IMR-90 (cell line): ENCODE measurements at regions not wholly inside any gene's neighbourhood (a gene's known extent, or its start where the extent isn't known, plus 50 kb on each side); places are given as distances from the start of the nearest gene placed in this dataset.

ENCODE experiments used
- ATAC-seq: fragments of 200-7000 bp; cut with Tn5 transposase; 2 replicates; pipeline ENCODE4 v1.9.1; 2020; ENCODE audit warnings: low read depth, mild to moderate bottlenecking, moderate library complexity
- BruUV-seq: library from RNA; stranded (reverse); fragments of 400-500 nt; replicated peaks from 2 replicates; lab custom pipeline; 2021; lab: Mats Ljungman, UMichigan
- CTCF ChIA-PET: fragments of 300-600 bp; formaldehyde crosslinking; extraction: SDS; loops from one replicate; lab custom pipeline; 2021; ENCODE audit warnings: antibody characterized with exemption; lab: Yijun Ruan, JAX
- POLR2A ChIA-PET: fragments of 300-600 bp; sonication (Branson Sonifier 250); formaldehyde crosslinking; loops from one replicate; lab custom pipeline; 2022; ENCODE audit warnings: antibody characterized with exemption; ENCODE audit not compliant: unreplicated experiment; lab: Charles Lee
- DNase-seq: peaks from one replicate; pipeline ENCODE4 v3.0.0; 2013
- H2AFZ ChIP-seq: replicated peaks from 2 replicates; pipeline ENCODE3; 2013; ENCODE audit warnings: low read length, mild to moderate bottlenecking; ENCODE audit not compliant: poor library complexity
- H2AK5ac ChIP-seq: 2 replicates; pipeline ENCODE4 v1.6.1; 2013; ENCODE audit warnings: low read depth, low read length, inconsistent platforms
- H2AK9ac ChIP-seq: replicated peaks from 2 replicates; pipeline ENCODE3; 2013; ENCODE audit warnings: mild to moderate bottlenecking, low read depth, low read length, moderate library complexity; ENCODE audit not compliant: poor library complexity
- H2BK120ac ChIP-seq: 2 replicates; pipeline ENCODE4 v1.6.1; 2013; ENCODE audit warnings: low read depth, low read length, inconsistent platforms
- H2BK15ac ChIP-seq: 3 replicates; pipeline ENCODE4 v1.6.1; 2013; ENCODE audit warnings: low read depth, low read length, inconsistent platforms
- H2BK20ac ChIP-seq: 2 replicates; pipeline ENCODE4 v1.6.1; 2013; ENCODE audit warnings: low read depth, mild to moderate bottlenecking, inconsistent platforms, low read length, moderate library complexity
- H2BK5ac ChIP-seq: 2 replicates; pipeline ENCODE4 v1.6.1; 2013; ENCODE audit warnings: mild to moderate bottlenecking, low read depth, low read length, inconsistent platforms; ENCODE audit not compliant: poor library complexity, severe bottlenecking
- H3K14ac ChIP-seq: replicated peaks from 2 replicates; pipeline ENCODE4 v1.6.1; 2013; ENCODE audit warnings: low read depth, low read length, inconsistent platforms
- H3K18ac ChIP-seq: 2 replicates; pipeline ENCODE4 v1.6.1; 2013; ENCODE audit warnings: low read depth, low read length, control low read depth
- H3K23ac ChIP-seq: 2 replicates; pipeline ENCODE4 v1.6.1; 2013; ENCODE audit warnings: low read depth, low read length, inconsistent platforms
- H3K27ac ChIP-seq: 2 replicates; pipeline ENCODE4 v1.5.1; 2013; ENCODE audit warnings: mild to moderate bottlenecking, control low read depth, low read length; ENCODE audit not compliant: insufficient read depth
- H3K27me3 ChIP-seq: 2 replicates; pipeline ENCODE4 v1.6.1; 2013; ENCODE audit warnings: low read length; ENCODE audit not compliant: control insufficient read depth, insufficient read depth
- H3K36me3 ChIP-seq: 2 replicates; pipeline ENCODE4 v1.6.1; 2013; ENCODE audit warnings: low read length, mixed read lengths; ENCODE audit not compliant: control insufficient read depth, insufficient read depth
- H3K4ac ChIP-seq: 2 replicates; pipeline ENCODE4 v1.6.1; 2013; ENCODE audit warnings: low read depth, low read length, inconsistent platforms
- H3K4me1 ChIP-seq: 2 replicates; pipeline ENCODE4 v1.6.1; 2013; ENCODE audit warnings: low read length, mixed read lengths; ENCODE audit not compliant: control insufficient read depth, insufficient read depth
- H3K4me2 ChIP-seq: 2 replicates; pipeline ENCODE4 v1.6.1; 2013; ENCODE audit warnings: low read depth, mild to moderate bottlenecking, control low read depth, low read length, moderate library complexity
- H3K4me3 ChIP-seq: 2 replicates; pipeline ENCODE4 v1.5.1; 2013; ENCODE audit warnings: low read depth, mild to moderate bottlenecking, control low read depth, low read length, moderate library complexity; ENCODE audit not compliant: insufficient read depth
- H3K56ac ChIP-seq: 2 replicates; pipeline ENCODE4 v1.6.1; 2013; ENCODE audit warnings: low read length, inconsistent platforms; ENCODE audit not compliant: insufficient read depth; ENCODE audit errors: extremely low read depth
- H3K79me1 ChIP-seq, 2 experiments: 2 replicates each; pipeline ENCODE4 v1.6.1; 2013; ENCODE audit warnings: low read length in 2 of 2, inconsistent platforms in 1 of 2, low read depth in 1 of 2
- H3K9ac ChIP-seq: 2 replicates; pipeline ENCODE4 v1.6.1; 2013; ENCODE audit warnings: low read depth, low read length, control low read depth
- H3K9me1 ChIP-seq: 2 replicates; pipeline ENCODE4 v1.6.1; 2013; ENCODE audit warnings: low read length, inconsistent platforms; ENCODE audit not compliant: insufficient read depth
- H3K9me3 ChIP-seq: 2 replicates; pipeline ENCODE4 v1.6.1; 2013; ENCODE audit warnings: low read length; ENCODE audit not compliant: control insufficient read depth, insufficient read depth
- H4K20me1 ChIP-seq: 2 replicates; pipeline ENCODE4 v1.6.1; 2013; ENCODE audit warnings: low read length, inconsistent platforms; ENCODE audit not compliant: insufficient read depth
- H4K5ac ChIP-seq: 2 replicates; pipeline ENCODE4 v1.6.1; 2013; ENCODE audit warnings: mild to moderate bottlenecking, low read depth, low read length, control low read depth
- H4K8ac ChIP-seq, 2 experiments: 2 replicates each; pipeline ENCODE4 v1.6.1; 2013; ENCODE audit warnings: low read depth in 2 of 2, low read length in 2 of 2, control low read depth in 1 of 2, inconsistent platforms in 1 of 2
- H4K91ac ChIP-seq: 2 replicates; pipeline ENCODE4 v1.6.1; 2013; ENCODE audit warnings: low read depth, low read length, inconsistent platforms; ENCODE audit not compliant: insufficient read depth
- BHLHE40 ChIP-seq: fragments of 150-350 bp; IDR thresholded peaks from 2 replicates; pipeline ENCODE4 v1.6.1; 2016; ENCODE audit warnings: mild to moderate bottlenecking, low read depth, low read length
- CEBPB ChIP-seq: IDR thresholded peaks from 2 replicates; pipeline ENCODE4 v1.6.1; 2012; ENCODE audit warnings: low read depth, low read length, improper control_type of control experiment
- CTCF ChIP-seq: conservative IDR thresholded peaks from 2 replicates; pipeline ENCODE4 v1.5.1; 2012; ENCODE audit warnings: mild to moderate bottlenecking, low read depth, low read length, improper control_type of control experiment
- ELK1 ChIP-seq: fragments of 150-350 bp; IDR thresholded peaks from 2 replicates; pipeline ENCODE4 v1.6.1; 2016; ENCODE audit warnings: low read depth, mild to moderate bottlenecking, low read length, moderate library complexity, borderline replicate concordance
- FOS ChIP-seq: fragments of 150-350 bp; IDR thresholded peaks from 2 replicates; pipeline ENCODE4 v1.6.1; 2016; ENCODE audit warnings: low read depth, low read length
- MAFK ChIP-seq: IDR thresholded peaks from 2 replicates; pipeline ENCODE4 v1.6.1; 2012; ENCODE audit warnings: low read depth, low read length, improper control_type of control experiment
- MAZ ChIP-seq: IDR thresholded peaks from 2 replicates; pipeline ENCODE4 v1.6.1; 2012; ENCODE audit warnings: low read depth, mild to moderate bottlenecking, low read length, improper control_type of control experiment, moderate library complexity, borderline replicate concordance
- MXI1 ChIP-seq: IDR thresholded peaks from 2 replicates; pipeline ENCODE4 v1.6.1; 2012; ENCODE audit warnings: low read depth, mild to moderate bottlenecking, low read length, moderate library complexity, borderline replicate concordance
- NFE2L2 ChIP-seq: fragments of 150-350 bp; IDR thresholded peaks from 2 replicates; pipeline ENCODE4 v1.6.1; 2016; ENCODE audit warnings: low read depth, mild to moderate bottlenecking, low read length
- POLR2A ChIP-seq: IDR thresholded peaks from 2 replicates; pipeline ENCODE4 v1.6.1; 2012; ENCODE audit warnings: mild to moderate bottlenecking, low read depth, low read length
- RAD21 ChIP-seq: IDR thresholded peaks from 2 replicates; pipeline ENCODE4 v1.6.1; 2012; ENCODE audit warnings: low read length, improper control_type of control experiment
- RCOR1 ChIP-seq: IDR thresholded peaks from 2 replicates; pipeline ENCODE4 v1.6.1; 2012; ENCODE audit warnings: mild to moderate bottlenecking, low read length, improper control_type of control experiment; ENCODE audit not compliant: insufficient replicate concordance
- RFX5 ChIP-seq: IDR thresholded peaks from 2 replicates; pipeline ENCODE4 v1.8.0; 2012; ENCODE audit warnings: low read depth, mild to moderate bottlenecking, low read length, moderate library complexity
- SMC3 ChIP-seq: fragments of 150-350 bp; IDR thresholded peaks from 2 replicates; pipeline ENCODE4 v1.6.1; 2016; ENCODE audit warnings: low read depth, mild to moderate bottlenecking, antibody characterized with exemption, low read length, moderate library complexity
- USF2 ChIP-seq: fragments of 150-350 bp; IDR thresholded peaks from 2 replicates; pipeline ENCODE4 v1.6.1; 2017; ENCODE audit warnings: mild to moderate bottlenecking, antibody characterized with exemption, low read length, low read depth
- whole genome bisulfite sequencing, 2 experiments: methylation state at CpG; one replicate each; pipeline versions ENCODE4 v1.1.5 to v1.1.7; 2013; ENCODE audit warnings: missing lambda C conversion rate in 2 of 2; ENCODE audit not compliant: insufficient read length in 1 of 2; ENCODE audit errors: extremely low coverage in 2 of 2; 5-methylcytosine and 5-hydroxymethylcytosine counted together
- dilution Hi-C: fragments of 300-500 bp; cut with HindIII; formaldehyde crosslinking; loops from one replicate; pipeline ENCODE4 v1.14.3; 2018; ENCODE audit warnings: low sequenced_read_pairs; ENCODE audit not compliant: unreplicated experiment
- in situ Hi-C: fragments of 300-500 bp; cut with MboI; formaldehyde crosslinking; loops from 3 replicates; pipeline ENCODE4 v1.14.3; 2019; ENCODE audit warnings: low sequenced_read_pairs, inconsistent platforms, mixed read lengths
- intact Hi-C: fragments of 100-400 bp; cut with micrococcal nuclease; formaldehyde crosslinking; loops from 2 replicates; pipeline ENCODE4 v1.10.0; 2022

GRCh38 chr2:6506859-6507258, 358.8 kb downstream of the CMPK2 start:
- ChIA-PET CTCF (interaction anchor here (0.7 kb wide), 1 partner anchor 235 kb away, joined by 3 read pairs; no protein-coding TSS in a partner anchor), POLR2A (no interaction called here)
- Histone ChIP-seq H3K36me3 (no peaks in the 10 kb centered on the region), H2BK5ac (no peak overlapping the region), H3K14ac (no peak overlapping the region), H4K5ac (no peak overlapping the region), H3K4ac (no peak overlapping the region), H3K23ac (no peak overlapping the region), H2BK120ac (no peak overlapping the region), H3K18ac (no peak overlapping the region), H2BK15ac (no peak overlapping the region), H3K9ac (no peak overlapping the region), H3K27ac (no peak overlapping the region), H3K9me3 (no peaks in the 10 kb centered on the region), H3K4me1 (no peaks in the 10 kb centered on the region; the same call in 1 of the 2 replicates), H2AK5ac (no peak overlapping the region), H3K79me1 (no peaks in the 10 kb centered on the region), H2AK9ac (no peak overlapping the region), H3K9me1 (peaks cover 3% of the 10 kb centered on the region; the same call in 1 of the 2 replicates), H2AFZ (no peak overlapping the region), H4K91ac (no peak overlapping the region), H2BK20ac (no peak overlapping the region), H3K4me2 (no peak overlapping the region), H4K20me1 (no peaks in the 10 kb centered on the region), H4K8ac (no peak overlapping the region), H3K4me3 (no peak overlapping the region), H3K27me3 (peaks cover 7% of the 10 kb centered on the region), H3K56ac (no peak overlapping the region)
- WGBS, 2 experiments: no CpG with 5 or more reads among the region's 6 CpGs
- in situ Hi-C loops (no loop called here), intact Hi-C loops (no loop called here), dilution Hi-C loops (no loop called here)
- ATAC-seq: no peak
- TF ChIP-seq SMC3 (no peak), ELK1 (no peak), CTCF (no peak), BHLHE40 (no peak), POLR2A (no peak), MAFK (no peak), MAZ (no peak), CEBPB (no peak), RAD21 (no peak), NFE2L2 (no peak), FOS (no peak), USF2 (no peak), RFX5 (no peak), MXI1 (no peak), RCOR1 (no peak)
- DNase-seq: no peak
- BruUV-seq: no TSS peak
